Loucy (cell line): ENCODE measurements at regions not wholly inside any gene's neighbourhood (a gene's known extent, or its start where the extent isn't known, plus 50 kb on each side); places are given as distances from the start of the nearest gene placed in this dataset.

Source experiments
- H2AFZ ChIP-seq: fragments of 200-600 bp; sonication (generic); 2 replicates; pipeline ENCODE4 v1.6.0; 2016; ENCODE audit warnings: antibody characterized with exemption, mild to moderate bottlenecking, low read length, moderate library complexity
- H3F3A ChIP-seq: fragments of 200-600 bp; 2 replicates; pipeline ENCODE4 v1.6.0; 2016; ENCODE audit warnings: antibody characterized with exemption, low read depth, mild to moderate bottlenecking
- H3K27me3 ChIP-seq: fragments of 200-600 bp; sonication (generic); 2 replicates; pipeline ENCODE4 v1.6.1; 2014; ENCODE audit warnings: low read length, mild to moderate bottlenecking; ENCODE audit not compliant: insufficient read depth, poor library complexity, severe bottlenecking
- H3K36me3 ChIP-seq: fragments of 200-600 bp; sonication (generic); 2 replicates; pipeline ENCODE4 v1.6.1; 2016; ENCODE audit warnings: low read length; ENCODE audit not compliant: insufficient read depth
- H3K4me1 ChIP-seq: fragments of 200-600 bp; sonication (generic); 2 replicates; pipeline ENCODE4 v1.5.1; 2014; ENCODE audit warnings: low read length, mild to moderate bottlenecking; ENCODE audit not compliant: insufficient read depth, poor library complexity, severe bottlenecking
- H3K4me2 ChIP-seq: fragments of 200-600 bp; sonication (generic); 2 replicates; pipeline ENCODE4 v1.6.0; 2014; ENCODE audit warnings: antibody characterized with exemption, low read length, low read depth, mild to moderate bottlenecking; ENCODE audit not compliant: poor library complexity, severe bottlenecking
- H3K4me3 ChIP-seq: fragments of 200-600 bp; sonication (generic); 2 replicates; pipeline ENCODE4 v1.5.1; 2014; ENCODE audit warnings: low read length, mild to moderate bottlenecking, mixed read lengths; ENCODE audit not compliant: poor library complexity, severe bottlenecking
- H3K79me2 ChIP-seq: fragments of 200-600 bp; sonication (generic); 2 replicates; pipeline ENCODE4 v1.6.1; 2014; ENCODE audit warnings: low read length; ENCODE audit not compliant: insufficient read depth
- H3K9ac ChIP-seq: fragments of 200-600 bp; sonication (generic); 2 replicates; pipeline ENCODE4 v1.6.0; 2014; ENCODE audit warnings: mild to moderate bottlenecking, low read depth, low read length, moderate library complexity; ENCODE audit not compliant: poor library complexity, severe bottlenecking
- H3K9me2 ChIP-seq: fragments of 200-600 bp; sonication (generic); replicated peaks from 2 replicates; pipeline ENCODE4 v1.6.1; 2016; ENCODE audit warnings: low read depth, low read length, mixed read lengths
- H3K9me3 ChIP-seq: fragments of 200-600 bp; sonication (generic); 2 replicates; pipeline ENCODE4 v1.6.1; 2014; ENCODE audit warnings: mild to moderate bottlenecking, antibody characterized with exemption, low read length, low read depth; ENCODE audit not compliant: insufficient read depth
- H4K20me1 ChIP-seq: fragments of 200-600 bp; sonication (generic); 2 replicates; pipeline ENCODE4 v1.6.0; 2014; ENCODE audit warnings: antibody characterized with exemption, low read length, mild to moderate bottlenecking; ENCODE audit not compliant: insufficient read depth, poor library complexity, severe bottlenecking
- EZH2phosphoT487 ChIP-seq: fragments of 200-600 bp; IDR thresholded peaks from 2 replicates; pipeline ENCODE4 v1.6.1; 2018; ENCODE audit warnings: antibody characterized with exemption, mild to moderate bottlenecking, moderate library complexity, borderline replicate concordance
- TF ChIP-seq, protein P1 (sequence below): fragments of 200-600 bp; sonication (generic); conservative IDR thresholded peaks from 2 replicates; pipeline ENCODE4 v1.5.1; 2014; ENCODE audit warnings: mild to moderate bottlenecking, antibody characterized with exemption, low read length

DNA sequence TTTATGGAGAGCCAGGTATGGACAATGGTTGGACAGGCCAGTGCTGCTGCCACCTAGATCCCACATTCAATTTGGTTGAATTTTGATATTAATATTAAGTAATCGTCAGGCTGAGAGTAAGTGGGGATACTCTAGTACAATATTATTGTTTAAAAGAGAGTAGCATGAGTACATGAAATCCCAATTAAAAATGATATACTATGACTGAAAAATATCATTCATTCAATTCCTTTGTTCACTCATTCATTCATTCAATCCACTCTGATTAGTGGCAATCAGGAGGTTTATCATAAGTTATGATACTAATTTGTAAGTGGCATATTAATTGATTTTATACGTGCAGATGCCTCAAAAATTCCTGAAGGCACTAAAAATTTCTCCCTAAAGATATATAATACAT is 224.2 kb downstream of the DMRT2 start:
- no peak for TF ChIP-seq EZH2phosphoT487
- TF ChIP-seq, protein P1, sequence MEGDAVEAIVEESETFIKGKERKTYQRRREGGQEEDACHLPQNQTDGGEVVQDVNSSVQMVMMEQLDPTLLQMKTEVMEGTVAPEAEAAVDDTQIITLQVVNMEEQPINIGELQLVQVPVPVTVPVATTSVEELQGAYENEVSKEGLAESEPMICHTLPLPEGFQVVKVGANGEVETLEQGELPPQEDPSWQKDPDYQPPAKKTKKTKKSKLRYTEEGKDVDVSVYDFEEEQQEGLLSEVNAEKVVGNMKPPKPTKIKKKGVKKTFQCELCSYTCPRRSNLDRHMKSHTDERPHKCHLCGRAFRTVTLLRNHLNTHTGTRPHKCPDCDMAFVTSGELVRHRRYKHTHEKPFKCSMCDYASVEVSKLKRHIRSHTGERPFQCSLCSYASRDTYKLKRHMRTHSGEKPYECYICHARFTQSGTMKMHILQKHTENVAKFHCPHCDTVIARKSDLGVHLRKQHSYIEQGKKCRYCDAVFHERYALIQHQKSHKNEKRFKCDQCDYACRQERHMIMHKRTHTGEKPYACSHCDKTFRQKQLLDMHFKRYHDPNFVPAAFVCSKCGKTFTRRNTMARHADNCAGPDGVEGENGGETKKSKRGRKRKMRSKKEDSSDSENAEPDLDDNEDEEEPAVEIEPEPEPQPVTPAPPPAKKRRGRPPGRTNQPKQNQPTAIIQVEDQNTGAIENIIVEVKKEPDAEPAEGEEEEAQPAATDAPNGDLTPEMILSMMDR = no peak; the same call in 1 of the 2 replicates
- 0 out of 2 replicates have a peak, but pooled peaks cover 4% of the 10 kb centered on the region for H3F3A ChIP-seq
- no peaks in the 10 kb centered on the region for H4K20me1 ChIP-seq
- H3K27me3 ChIP-seq = no peaks in the 10 kb centered on the region
- peak overlapping the region; percentile 42; the same call in 1 of the 2 replicates for H2AFZ ChIP-seq
- no peaks in the 10 kb centered on the region for H3K9me2 ChIP-seq
- no peaks in the 10 kb centered on the region for H3K79me2 ChIP-seq
- no peaks in the 10 kb centered on the region for H3K9me3 ChIP-seq
- H3K36me3 ChIP-seq = no peaks in the 10 kb centered on the region
- H3K9ac ChIP-seq = peak overlapping the region; percentile 26
- H3K4me1 ChIP-seq = peaks cover 30% of the 10 kb centered on the region
- H3K4me3 ChIP-seq = peak overlapping the region; percentile 47
- H3K4me2 ChIP-seq = peak overlapping the region; percentile 61

DNA sequence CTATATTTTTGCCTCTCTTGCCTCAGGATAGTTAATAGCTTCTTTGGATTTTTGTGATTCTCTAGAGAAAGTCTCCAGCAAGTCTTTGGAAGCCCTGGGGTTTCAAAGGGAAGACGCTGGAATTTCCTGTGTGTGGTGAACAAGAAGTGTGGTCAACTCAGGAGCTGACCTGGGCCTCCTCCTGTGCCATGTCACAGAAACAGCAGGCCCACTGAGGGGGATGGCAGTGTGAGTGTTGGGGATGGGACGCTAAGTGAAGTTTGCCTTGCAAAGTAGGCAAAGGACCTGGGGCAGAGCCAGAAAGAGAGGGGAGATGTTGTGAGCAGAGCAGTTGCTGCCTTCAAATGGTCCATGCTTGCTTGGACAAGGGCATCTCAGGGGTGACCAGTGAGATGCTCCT is 226.3 kb downstream of the DMRT2 start:
- Histone ChIP-seq H3K4me2 (no peak overlapping the region), H3K4me3 (no peak overlapping the region), H3K4me1 (peaks cover 18% of the 10 kb centered on the region), H3K27me3 (no peaks in the 10 kb centered on the region), H3K36me3 (no peaks in the 10 kb centered on the region), H3K9me3 (no peaks in the 10 kb centered on the region), H2AFZ (no peak overlapping the region), H3K79me2 (no peaks in the 10 kb centered on the region), H3F3A (0 out of 2 replicates have a peak, but pooled peaks cover 4% of the 10 kb centered on the region), H4K20me1 (no peaks in the 10 kb centered on the region), H3K9me2 (no peaks in the 10 kb centered on the region), H3K9ac (no peak overlapping the region)
- TF ChIP-seq EZH2phosphoT487 = no peak
- TF ChIP-seq, protein P1 = no peak

DNA sequence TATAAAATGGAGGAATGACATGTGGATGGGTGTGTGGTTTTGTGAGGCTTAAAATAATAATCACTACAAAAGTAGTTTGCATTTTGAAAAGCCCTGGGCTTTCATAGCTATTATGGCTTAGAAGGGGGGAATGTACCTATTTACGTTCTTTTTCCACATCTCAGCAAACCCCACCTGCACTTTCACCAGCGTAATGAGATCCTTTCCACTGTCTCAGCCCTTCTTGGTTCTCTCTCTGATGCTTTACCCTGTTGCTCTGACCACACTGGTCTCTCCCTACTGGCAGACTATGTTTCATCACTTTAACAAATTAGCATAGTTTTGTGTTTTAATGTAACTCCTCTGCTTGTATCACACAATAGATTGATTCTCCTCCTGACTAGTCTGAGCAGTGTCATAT is 234.6 kb downstream of the DMRT2 start:
- Histone ChIP-seq H3K9me3 (no peaks in the 10 kb centered on the region), H3K27me3 (no peaks in the 10 kb centered on the region), H2AFZ (no peak overlapping the region), H3K4me2 (no peak overlapping the region), H4K20me1 (no peaks in the 10 kb centered on the region), H3K36me3 (no peaks in the 10 kb centered on the region), H3K4me3 (no peak overlapping the region), H3K79me2 (no peaks in the 10 kb centered on the region), H3K9me2 (no peaks in the 10 kb centered on the region), H3F3A (no peaks in the 10 kb centered on the region), H3K9ac (no peak overlapping the region), H3K4me1 (no peaks in the 10 kb centered on the region)
- TF ChIP-seq, protein P1 = no peak
- TF ChIP-seq EZH2phosphoT487 = no peak
